Adrenal gland (tissue), 5 donors: ENCODE measurements at regions not wholly inside any gene's neighbourhood (a gene's known extent, or its start where the extent isn't known, plus 50 kb on each side); places are given as distances from the start of the nearest gene placed in this dataset.

ENCODE experiments used
- POLR2A ChIP-seq, 2 donors: fragments of 450-650 bp; IDR thresholded peaks; one replicate each; pipeline ENCODE4 v1.6.1; 2017; ENCODE audit warnings: antibody characterized with exemption in 2 of 2, mild to moderate bottlenecking in 2 of 2, moderate library complexity in 1 of 2
- TF ChIP-seq, protein P1 (sequence below), 6 experiments: fragments of 450-650 bp in 4 of 6; fragments of 200-600 bp in 2 of 6; sonication (generic) in 1 of 6; IDR thresholded peaks; 1 replicate in 5 of 6; 2 replicates in 1 of 6; pipeline versions ENCODE4 v1.5.1 to v1.8.0; 2016 to 2021; ENCODE audit warnings: antibody characterized with exemption in 6 of 6, mild to moderate bottlenecking in 2 of 6, moderate library complexity in 1 of 6
- donor health status: DM: no; HTN: no; CAD: no.

DNA sequence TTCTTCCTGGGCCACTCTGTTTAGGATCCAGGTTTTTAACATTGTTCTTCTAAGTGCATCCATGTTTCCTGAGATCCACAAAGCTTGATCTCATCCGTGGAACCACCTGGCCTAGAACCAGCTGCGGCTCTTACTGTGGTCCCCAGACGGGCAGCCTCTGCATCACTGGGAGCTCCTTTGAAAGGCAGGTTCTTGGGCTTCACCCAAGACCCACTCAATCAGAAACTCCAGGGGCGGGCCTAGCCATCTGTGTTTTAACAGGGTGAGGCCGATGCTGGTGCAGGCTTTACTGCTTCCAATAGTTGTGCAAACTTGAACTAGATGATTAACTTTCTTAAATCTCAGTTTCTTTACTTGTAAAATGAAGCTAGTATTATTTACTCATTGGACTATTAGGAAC, 605.7 kb downstream of the FGF9 start:
- TF ChIP-seq, protein P1, sequence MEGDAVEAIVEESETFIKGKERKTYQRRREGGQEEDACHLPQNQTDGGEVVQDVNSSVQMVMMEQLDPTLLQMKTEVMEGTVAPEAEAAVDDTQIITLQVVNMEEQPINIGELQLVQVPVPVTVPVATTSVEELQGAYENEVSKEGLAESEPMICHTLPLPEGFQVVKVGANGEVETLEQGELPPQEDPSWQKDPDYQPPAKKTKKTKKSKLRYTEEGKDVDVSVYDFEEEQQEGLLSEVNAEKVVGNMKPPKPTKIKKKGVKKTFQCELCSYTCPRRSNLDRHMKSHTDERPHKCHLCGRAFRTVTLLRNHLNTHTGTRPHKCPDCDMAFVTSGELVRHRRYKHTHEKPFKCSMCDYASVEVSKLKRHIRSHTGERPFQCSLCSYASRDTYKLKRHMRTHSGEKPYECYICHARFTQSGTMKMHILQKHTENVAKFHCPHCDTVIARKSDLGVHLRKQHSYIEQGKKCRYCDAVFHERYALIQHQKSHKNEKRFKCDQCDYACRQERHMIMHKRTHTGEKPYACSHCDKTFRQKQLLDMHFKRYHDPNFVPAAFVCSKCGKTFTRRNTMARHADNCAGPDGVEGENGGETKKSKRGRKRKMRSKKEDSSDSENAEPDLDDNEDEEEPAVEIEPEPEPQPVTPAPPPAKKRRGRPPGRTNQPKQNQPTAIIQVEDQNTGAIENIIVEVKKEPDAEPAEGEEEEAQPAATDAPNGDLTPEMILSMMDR (IDR thresholded peaks at IDR 0.05), result no peak
- TF ChIP-seq POLR2A (IDR thresholded peaks at IDR 0.05), result no peak
